Heart left ventricle (tissue), 13 donors: ENCODE measurements at regions not wholly inside any gene's neighbourhood (a gene's known extent, or its start where the extent isn't known, plus 50 kb on each side); places are given as distances from the start of the nearest gene placed in this dataset.

Source experiments
- POLR2A ChIP-seq, 2 donors: fragments of 450-650 bp; IDR thresholded peaks; one replicate each; pipeline ENCODE4 v1.6.1; 2017; ENCODE audit warnings: antibody characterized with exemption in 2 of 2, mild to moderate bottlenecking in 2 of 2, moderate library complexity in 2 of 2
- TF ChIP-seq, protein P1 (sequence below), 12 donors: fragments of 200-600 bp; sonication (generic) in 4 of 12; IDR thresholded peaks; one replicate each; pipeline versions ENCODE4 v1.5.0 to v1.8.0; 2018 to 2022; ENCODE audit warnings: antibody characterized with exemption in 12 of 12, mild to moderate bottlenecking in 5 of 12
- donor health status: ischemic (EF 13 %, LVEDD 7.1; RV severe dilation, severe dysfunction).
- donor health status: DM: no; HTN: yes; CAD: no.
- donor health status: DM: no; HTN: no; CAD: no.
- donor health status: ischemic (EF 25% LVEDD 6.9; RV normal size, moderate dysfunction).
- donor health status: ischemic (EF 25% LVEDD 5.7; RV mildly dilated, moderate dysfunction).
- donor health status: ischemic (EF 35%, LVEDD 5.7; RV mildly dilated, moderate dysfunction).
- donor health status: nonischemic (EF 11% LVEDD 7.7; RV severe dilation, severe dysfunction).
- donor health status: DM: yes; HTN: yes; CAD: no.
- donor health status: PGD.
- donor health status: ischemic (EF 29% LVEDD 5.4; RV normal size, mild dysfunction).
- donor health status: nonischemic (EF 23%, LVEDD 6.1; RV moderate dilation, normal function).

DNA sequence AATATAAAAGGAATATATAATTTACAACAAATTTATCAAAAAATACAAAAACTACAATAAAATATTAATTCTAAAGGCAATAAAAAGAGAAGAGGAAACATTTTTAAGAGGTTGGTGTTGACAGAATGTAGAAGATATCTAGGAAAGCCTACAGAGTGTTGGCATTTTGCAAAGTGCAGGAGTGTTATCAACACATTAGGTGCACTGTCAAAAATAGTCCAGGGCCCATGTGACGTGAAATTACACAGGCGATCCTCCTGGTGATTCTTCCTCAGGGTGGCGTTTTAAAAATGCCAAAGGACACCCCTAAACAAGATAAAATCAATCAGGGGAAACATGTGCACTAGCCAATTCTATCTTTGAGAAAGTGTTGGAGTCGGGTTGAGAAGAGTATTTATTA lies 222.7 kb downstream of the ARPP21 start:
- TF ChIP-seq, protein P1, sequence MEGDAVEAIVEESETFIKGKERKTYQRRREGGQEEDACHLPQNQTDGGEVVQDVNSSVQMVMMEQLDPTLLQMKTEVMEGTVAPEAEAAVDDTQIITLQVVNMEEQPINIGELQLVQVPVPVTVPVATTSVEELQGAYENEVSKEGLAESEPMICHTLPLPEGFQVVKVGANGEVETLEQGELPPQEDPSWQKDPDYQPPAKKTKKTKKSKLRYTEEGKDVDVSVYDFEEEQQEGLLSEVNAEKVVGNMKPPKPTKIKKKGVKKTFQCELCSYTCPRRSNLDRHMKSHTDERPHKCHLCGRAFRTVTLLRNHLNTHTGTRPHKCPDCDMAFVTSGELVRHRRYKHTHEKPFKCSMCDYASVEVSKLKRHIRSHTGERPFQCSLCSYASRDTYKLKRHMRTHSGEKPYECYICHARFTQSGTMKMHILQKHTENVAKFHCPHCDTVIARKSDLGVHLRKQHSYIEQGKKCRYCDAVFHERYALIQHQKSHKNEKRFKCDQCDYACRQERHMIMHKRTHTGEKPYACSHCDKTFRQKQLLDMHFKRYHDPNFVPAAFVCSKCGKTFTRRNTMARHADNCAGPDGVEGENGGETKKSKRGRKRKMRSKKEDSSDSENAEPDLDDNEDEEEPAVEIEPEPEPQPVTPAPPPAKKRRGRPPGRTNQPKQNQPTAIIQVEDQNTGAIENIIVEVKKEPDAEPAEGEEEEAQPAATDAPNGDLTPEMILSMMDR (IDR thresholded peaks at IDR 0.05) = no peak
- TF ChIP-seq POLR2A (IDR thresholded peaks at IDR 0.05) = no peak
